ENCODE measurements at regions not wholly inside any gene's neighbourhood (a gene's known extent, or its start where the extent isn't known, plus 50 kb on each side); places are given as distances from the start of the nearest gene placed in this dataset.
"Not testable (repeated sequence)": the region's sequence is repeated elsewhere in the genome, so short reads cannot be mapped to it uniquely, and the experiment has no call there.

GRCh38 chr12:46711756-46712155, 114.0 kb downstream of the SLC38A4 start:
- DNase-seq (ENCODE audit: low read depth in 4 of 4, low spot score in 3 of 4) = no peak

- DNase-seq (ENCODE audit: low read depth in 4 of 4, low spot score in 3 of 4) = no peak
Measured at GRCh38 chr12:46710125-46710743, 115.6 kb downstream of the SLC38A4 start.

- DNase-seq (ENCODE audit: low read depth in 4 of 4, low spot score in 3 of 4) = no peak
Measured at GRCh38 chr12:46702581-46703344, 123.0 kb downstream of the SLC38A4 start.

- no peak for DNase-seq (ENCODE audit: low read depth in 4 of 4, low spot score in 3 of 4)
Measured at GRCh38 chr12:46701356-46701755, 124.4 kb downstream of the SLC38A4 start.

- no peak for DNase-seq (ENCODE audit: low read depth in 4 of 4, low spot score in 3 of 4)
Measured at GRCh38 chr12:46699986-46700385, 125.8 kb downstream of the SLC38A4 start.

GRCh38 chr12:46698003-46698402, 127.8 kb downstream of the SLC38A4 start:
- no peak for DNase-seq (ENCODE audit: low read depth in 4 of 4, low spot score in 3 of 4)

GRCh38 chr12:46693518-46693917, 132.3 kb downstream of the SLC38A4 start:
- no peak for DNase-seq (ENCODE audit: low read depth in 4 of 4, low spot score in 3 of 4)

- DNase-seq (ENCODE audit: low read depth in 4 of 4, low spot score in 3 of 4) = no peak
Measured at GRCh38 chr12:46693034-46693433, 132.8 kb downstream of the SLC38A4 start.

GRCh38 chr12:46692606-46693005, 133.2 kb downstream of the SLC38A4 start:
- no peak for DNase-seq (ENCODE audit: low read depth in 4 of 4, low spot score in 3 of 4)

GRCh38 chr12:46686267-46686942, 139.4 kb downstream of the SLC38A4 start:
- DNase-seq (ENCODE audit: low read depth in 4 of 4, low spot score in 3 of 4) = no peak

- DNase-seq (ENCODE audit: low read depth in 4 of 4, low spot score in 3 of 4) = not testable (repeated sequence)
Measured at GRCh38 chr12:46684243-46684642, 141.6 kb downstream of the SLC38A4 start.

GRCh38 chr12:46682148-46682547, 143.6 kb downstream of the SLC38A4 start:
- DNase-seq (ENCODE audit: low read depth in 4 of 4, low spot score in 3 of 4) = no peak

GRCh38 chr12:46680506-46680905, 145.3 kb downstream of the SLC38A4 start:
- DNase-seq (ENCODE audit: low read depth in 4 of 4, low spot score in 3 of 4) = no peak

GRCh38 chr12:46679754-46680153, 146.0 kb downstream of the SLC38A4 start:
- DNase-seq (ENCODE audit: low read depth in 4 of 4, low spot score in 3 of 4) = no peak

- no peak for DNase-seq (ENCODE audit: low read depth in 4 of 4, low spot score in 3 of 4)
Measured at GRCh38 chr12:46678426-46678825, 147.4 kb downstream of the SLC38A4 start.

- no peak for DNase-seq (ENCODE audit: low read depth in 4 of 4, low spot score in 3 of 4)
Measured at GRCh38 chr12:46677749-46678148, 148.0 kb downstream of the SLC38A4 start.

- no peak for DNase-seq (ENCODE audit: low read depth in 4 of 4, low spot score in 3 of 4)
Measured at GRCh38 chr12:46676797-46677520, 148.8 kb downstream of the SLC38A4 start.

GRCh38 chr12:46676396-46676795, 149.4 kb downstream of the SLC38A4 start:
- no peak for DNase-seq (ENCODE audit: low read depth in 4 of 4, low spot score in 3 of 4)

GRCh38 chr12:46675736-46676135, 150.1 kb downstream of the SLC38A4 start:
- DNase-seq (ENCODE audit: low read depth in 4 of 4, low spot score in 3 of 4) = peak in 1 of 4 donors; percentile 40

GRCh38 chr12:46674800-46675199, 151.0 kb downstream of the SLC38A4 start:
- DNase-seq (ENCODE audit: low read depth in 4 of 4, low spot score in 3 of 4) = no peak

- no peak for DNase-seq (ENCODE audit: low read depth in 4 of 4, low spot score in 3 of 4)
Measured at GRCh38 chr12:46674129-46674528, 151.7 kb downstream of the SLC38A4 start.

Measured in left renal pelvis (tissue), 4 donors.